GM12878 (cell line): ENCODE measurements at regions not wholly inside any gene's neighbourhood (a gene's known extent, or its start where the extent isn't known, plus 50 kb on each side); places are given as distances from the start of the nearest gene placed in this dataset.

ENCODE experiments used
- ATAC-seq: fragments of 200-7000 bp; cut with Tn5 transposase; 3 replicates; pipeline ENCODE4 v1.9.1; 2020; ENCODE audit warnings: mild to moderate bottlenecking, moderate library complexity
- BruUV-seq: library from RNA; stranded (reverse); fragments of 400-500 nt; replicated peaks from 2 replicates; lab custom pipeline; 2021; lab: Mats Ljungman, UMichigan
- CTCF ChIA-PET: fragments of 300-600 bp; sonication (Branson Sonifier 250); formaldehyde crosslinking; extraction: SDS; loops from one replicate; lab custom pipeline; 2021; ENCODE audit warnings: inconsistent platforms; lab: Yijun Ruan, JAX
- POLR2A ChIA-PET: fragments of 350-600 bp; formaldehyde crosslinking; extraction: SDS; loops from one replicate; lab custom pipeline; 2021; ENCODE audit warnings: inconsistent platforms; lab: Charles Lee
- RAD21 ChIA-PET: fragments of 300-600 bp; sonication (Branson Sonifier 250); formaldehyde crosslinking; loops from one replicate; lab custom pipeline; 2023; ENCODE audit warnings: antibody characterized with exemption; ENCODE audit not compliant: unreplicated experiment; lab: Charles Lee
- SMC1A ChIA-PET: fragments of 300-600 bp; sonication (Branson Sonifier 250); formaldehyde crosslinking; loops from one replicate; lab custom pipeline; 2023; ENCODE audit not compliant: unreplicated experiment, uncharacterized antibody; lab: Charles Lee
- DNase-seq: peaks from one replicate; pipeline ENCODE4 v3.0.0-alpha.2; 2011; ENCODE audit warnings: low read depth, low spot score
- FAIRE-seq: peaks from 3 replicates; lab custom pipeline; 2011; peaks lifted over from hg19 to GRCh38; lab: Jason Lieb, UNC
- H2AFZ ChIP-seq: 2 replicates; pipeline ENCODE4 v1.6.0; 2011; ENCODE audit warnings: low read depth, low read length, control low read depth; ENCODE audit not compliant: control insufficient read depth
- H3K27ac ChIP-seq: 2 replicates; pipeline ENCODE4 v1.5.1; 2011; ENCODE audit warnings: control low read depth; ENCODE audit not compliant: control insufficient read depth, insufficient read depth
- H3K27me3 ChIP-seq, 2 experiments: replicated peaks in 1 of 2; 2 replicates each; pipeline versions ENCODE4 v1.6.0 to v1.6.1; 2011; ENCODE audit warnings: low read length in 1 of 2; ENCODE audit not compliant: control insufficient read depth in 2 of 2, insufficient read depth in 2 of 2
- H3K36me3 ChIP-seq, 2 experiments: 2 replicates each; pipeline ENCODE4 v1.5.1; 2011; ENCODE audit warnings: low read length in 1 of 2; ENCODE audit not compliant: control insufficient read depth in 2 of 2, insufficient read depth in 2 of 2
- H3K4me1 ChIP-seq: 2 replicates; pipeline ENCODE4 v1.6.1; 2011; ENCODE audit warnings: mild to moderate bottlenecking, low read length, moderate library complexity, mixed read lengths; ENCODE audit not compliant: control insufficient read depth, insufficient read depth
- H3K4me2 ChIP-seq: 2 replicates; pipeline ENCODE4 v1.6.0; 2011; ENCODE audit warnings: control low read depth; ENCODE audit not compliant: control insufficient read depth, insufficient read depth
- H3K4me3 ChIP-seq: fragments of 200-600 bp; sonication (generic); 2 replicates; pipeline ENCODE4 v1.5.1; 2016
- H3K79me2 ChIP-seq: 2 replicates; pipeline ENCODE4 v1.6.0; 2011; ENCODE audit warnings: low read length; ENCODE audit not compliant: control insufficient read depth, insufficient read depth
- H3K9ac ChIP-seq: 2 replicates; pipeline ENCODE4 v1.8.0; 2011; ENCODE audit warnings: low read length, control low read depth, mixed read lengths; ENCODE audit not compliant: control insufficient read depth, insufficient read depth
- H3K9me3 ChIP-seq: replicated peaks from 3 replicates; pipeline ENCODE4 v1.5.1; 2011; ENCODE audit warnings: mild to moderate bottlenecking, low read length; ENCODE audit not compliant: control insufficient read depth, insufficient read depth
- H4K20me1 ChIP-seq: 2 replicates; pipeline ENCODE4 v1.6.0; 2011; ENCODE audit not compliant: control insufficient read depth, insufficient read depth
- ATF7 ChIP-seq: fragments of 450-650 bp; IDR thresholded peaks from 2 replicates; pipeline ENCODE4 v1.6.1; 2016; ENCODE audit warnings: low read depth, mild to moderate bottlenecking
- BCL11A ChIP-seq: IDR thresholded peaks from 2 replicates; pipeline ENCODE4 v1.6.1; 2011; ENCODE audit warnings: low read depth, low read length
- CBX5 ChIP-seq: sonication (generic); IDR thresholded peaks from 2 replicates; pipeline ENCODE4 v1.6.1; 2016; ENCODE audit warnings: low read depth, moderate library complexity, mild to moderate bottlenecking, inconsistent platforms
- CHD4 ChIP-seq: fragments of 200-600 bp; sonication (generic); IDR thresholded peaks from 2 replicates; pipeline ENCODE4 v1.6.1; 2016; ENCODE audit warnings: mild to moderate bottlenecking
- CREB1 ChIP-seq: IDR thresholded peaks from 2 replicates; pipeline ENCODE4 v1.6.1; 2012; ENCODE audit warnings: low read depth, mild to moderate bottlenecking, inconsistent platforms
- HDGF ChIP-seq: fragments of 450-650 bp; IDR thresholded peaks from 2 replicates; pipeline ENCODE4 v1.6.1; 2016; ENCODE audit warnings: antibody characterized with exemption
- KAT2A ChIP-seq: conservative IDR thresholded peaks from 2 replicates; pipeline ENCODE4 v1.6.1; 2011; ENCODE audit warnings: low read depth, low read length; ENCODE audit not compliant: control insufficient read depth
- MYC ChIP-seq: IDR thresholded peaks from 2 replicates; pipeline ENCODE4 v1.6.1; 2011; ENCODE audit warnings: mild to moderate bottlenecking, low read length, moderate library complexity, inconsistent platforms; ENCODE audit not compliant: insufficient read depth, insufficient replicate concordance, insufficient read length, severe bottlenecking
- NFYA ChIP-seq: IDR thresholded peaks from 2 replicates; pipeline ENCODE4 v1.6.1; 2011; ENCODE audit warnings: low read depth, mild to moderate bottlenecking, low read length, improper control_type of control experiment, borderline replicate concordance
- NRF1 ChIP-seq: conservative IDR thresholded peaks from 2 replicates; pipeline ENCODE4 v1.6.1; 2011; ENCODE audit warnings: mild to moderate bottlenecking, low read depth, low read length, improper control_type of control experiment
- POLR2AphosphoS2 ChIP-seq: IDR thresholded peaks from 2 replicates; pipeline ENCODE4 v1.6.1; 2011; ENCODE audit warnings: low read depth, mild to moderate bottlenecking, low read length, improper control_type of control experiment, moderate library complexity
- RB1 ChIP-seq: fragments of 450-650 bp; formaldehyde crosslinking; IDR thresholded peaks from 2 replicates; pipeline ENCODE4 v1.6.1; 2017; ENCODE audit warnings: mild to moderate bottlenecking, borderline replicate concordance
- REST ChIP-seq: IDR thresholded peaks from 2 replicates; pipeline ENCODE4 v1.6.1; 2012; ENCODE audit warnings: mild to moderate bottlenecking, low read depth, low read length
- SMARCA5 ChIP-seq: fragments of 450-650 bp; IDR thresholded peaks from 2 replicates; pipeline ENCODE4 v1.6.1; 2017; ENCODE audit warnings: mild to moderate bottlenecking
- SPI1 ChIP-seq: IDR thresholded peaks from 2 replicates; pipeline ENCODE4 v1.6.1; 2011; ENCODE audit warnings: low read depth, mild to moderate bottlenecking, low read length, moderate library complexity, borderline replicate concordance; ENCODE audit not compliant: insufficient read depth
- SREBF1 ChIP-seq: IDR thresholded peaks from 2 replicates; pipeline ENCODE4 v1.6.1; 2012; ENCODE audit warnings: mild to moderate bottlenecking, low read length
- SUPT20H ChIP-seq: IDR thresholded peaks from 2 replicates; pipeline ENCODE4 v1.6.1; 2011; ENCODE audit warnings: low read depth, mild to moderate bottlenecking, low read length, moderate library complexity, borderline replicate concordance; ENCODE audit not compliant: control insufficient read depth
- TCF7 ChIP-seq: IDR thresholded peaks from 2 replicates; pipeline ENCODE4 v1.6.1; 2014; ENCODE audit warnings: antibody characterized with exemption, borderline replicate concordance
- WRNIP1 ChIP-seq: IDR thresholded peaks from 2 replicates; pipeline ENCODE4 v1.6.1; 2011; ENCODE audit warnings: low read depth, low read length, improper control_type of control experiment, borderline replicate concordance
- WGBS: methylation state at CpG from one replicate; pipeline ENCODE4 v1.1.6; 2016; ENCODE audit warnings: low lambda C conversion rate; ENCODE audit not compliant: insufficient replicate concordance, insufficient coverage; ENCODE audit errors: missing lambda C conversion rate; 5-methylcytosine and 5-hydroxymethylcytosine counted together
- in situ Hi-C: fragments of 300-500 bp; cut with MboI; formaldehyde crosslinking; loops from 9 replicates; pipeline ENCODE4 v1.14.3; 2018; ENCODE audit warnings: mixed read lengths
- intact Hi-C: fragments of 100-400 bp; cut with micrococcal nuclease; formaldehyde crosslinking; loops from one replicate; pipeline ENCODE4 v1.14.2; 2022; ENCODE audit not compliant: unreplicated experiment

GRCh38 chr7:22008087-22008486, 62.4 kb upstream of the CDCA7L start:
- ChIA-PET RAD21 (no interaction called here), POLR2A (no interaction called here), CTCF (interaction anchor here (0.6 kb wide), 1 partner anchor 866 kb away, joined by 3 read pairs; no protein-coding TSS in a partner anchor), SMC1A (no interaction called here)
- Histone ChIP-seq H3K4me3 (no peak overlapping the region), H3K79me2 (no peaks in the 10 kb centered on the region), H4K20me1 (no peaks in the 10 kb centered on the region), H3K27me3 (peaks cover 0 to 1% of the 10 kb centered on the region in 2 experiments; a peak in 1 of 4 replicates), H2AFZ (no peak overlapping the region), H3K4me1 (no peaks in the 10 kb centered on the region), H3K9me3 (no peaks in the 10 kb centered on the region), H3K9ac (no peak overlapping the region), H3K36me3 (no peaks in the 10 kb centered on the region), H3K4me2 (no peak overlapping the region), H3K27ac (no peak overlapping the region)
- 6% methylated on average over 5 of the region's 5 CpGs for WGBS
- BruUV-seq = no TSS peak
- FAIRE-seq (no peak), DNase-seq (no peak), ATAC-seq (no peak)
- in situ Hi-C loops (loop anchor here (10.0 kb wide), 1 partner anchor 753 kb away; no protein-coding TSS in a partner anchor), intact Hi-C loops (no loop called here)
- TF ChIP-seq NRF1 (no peak), TCF7 (no peak), CHD4 (no peak), HDGF (no peak), SREBF1 (no peak), CREB1 (no peak), REST (no peak), KAT2A (no peak), SPI1 (no peak), POLR2AphosphoS2 (no peak), MYC (no peak), RB1 (no peak), WRNIP1 (no peak), CBX5 (no peak), BCL11A (no peak), SMARCA5 (no peak), SUPT20H (no peak), ATF7 (no peak), NFYA (no peak)
